H1 (cell line): ENCODE measurements at regions not wholly inside any gene's neighbourhood (a gene's known extent, or its start where the extent isn't known, plus 50 kb on each side); places are given as distances from the start of the nearest gene placed in this dataset.

Experiments
- CTCF ChIA-PET: fragments of 300-600 bp; sonication (Branson Sonifier 250); formaldehyde crosslinking; loops from one replicate; lab custom pipeline; 2021; ENCODE audit not compliant: partially characterized antibody; lab: Charles Lee
- POLR2A ChIA-PET: fragments of 300-600 bp; sonication (Branson Sonifier 250); formaldehyde crosslinking; loops from one replicate; lab custom pipeline; 2021; ENCODE audit warnings: inconsistent platforms; ENCODE audit not compliant: partially characterized antibody; lab: Charles Lee
- DNase-seq, 2 experiments: peaks; one replicate each; pipeline versions ENCODE4 v3.0.0 to v3.0.0-alpha.2; 2010 to 2022; ENCODE audit warnings: low spot score in 2 of 2, low read depth in 1 of 2, mixed read lengths in 1 of 2
- FAIRE-seq: peaks from 2 replicates; lab custom pipeline; 2011; peaks lifted over from hg19 to GRCh38; lab: Jason Lieb, UNC
- H2AFZ ChIP-seq: 2 replicates; pipeline ENCODE4 v1.8.1; 2012; ENCODE audit warnings: low read length, inconsistent platforms
- H2AK5ac ChIP-seq: 2 replicates; pipeline ENCODE4 v1.6.1; 2013; ENCODE audit warnings: low read depth, low read length
- H2BK120ac ChIP-seq: replicated peaks from 2 replicates; pipeline ENCODE3; 2013; ENCODE audit warnings: low read depth, low read length, inconsistent platforms
- H2BK12ac ChIP-seq: 2 replicates; pipeline ENCODE4 v1.6.1; 2013; ENCODE audit warnings: low read depth, low read length
- H2BK15ac ChIP-seq: 2 replicates; pipeline ENCODE4 v1.6.1; 2013; ENCODE audit warnings: low read length
- H2BK20ac ChIP-seq: 2 replicates; pipeline ENCODE4 v1.6.1; 2013; ENCODE audit warnings: low read length
- H2BK5ac ChIP-seq: 2 replicates; pipeline ENCODE4 v1.6.1; 2013; ENCODE audit warnings: low read depth, low read length
- H3K14ac ChIP-seq: 2 replicates; pipeline ENCODE4 v1.6.1; 2013; ENCODE audit warnings: inconsistent platforms; ENCODE audit not compliant: insufficient read length
- H3K18ac ChIP-seq: 2 replicates; pipeline ENCODE4 v1.6.1; 2013; ENCODE audit warnings: low read length; ENCODE audit errors: extremely low read depth
- H3K23ac ChIP-seq: 2 replicates; pipeline ENCODE4 v1.6.1; 2013; ENCODE audit warnings: inconsistent platforms; ENCODE audit not compliant: insufficient read length
- H3K23me2 ChIP-seq: 2 replicates; pipeline ENCODE4 v1.6.1; 2013; ENCODE audit warnings: low read depth, low read length
- H3K27ac ChIP-seq: 2 replicates; pipeline ENCODE4 v1.6.1; 2011; ENCODE audit warnings: low read depth, low read length, inconsistent platforms
- H3K27me3 ChIP-seq, 4 experiments: replicated peaks in 1 of 4; 1 replicate in 1 of 4; 2 replicates in 3 of 4; pipeline versions ENCODE4 v1.6.1 to v1.8.1; 2011 to 2013; ENCODE audit warnings: low read length in 3 of 4, mild to moderate bottlenecking in 3 of 4, inconsistent platforms in 2 of 4, mixed read lengths in 2 of 4, moderate library complexity in 1 of 4; ENCODE audit not compliant: control insufficient read depth in 3 of 4, insufficient read depth in 3 of 4; ENCODE audit errors: extremely low read depth in 1 of 4
- H3K36me3 ChIP-seq, 4 experiments: 2 replicates each; pipeline versions ENCODE4 v1.6.1 to v1.8.1; 2011 to 2013; ENCODE audit warnings: mild to moderate bottlenecking in 4 of 4, low read length in 3 of 4, moderate library complexity in 2 of 4, control low read depth in 1 of 4, inconsistent platforms in 1 of 4; ENCODE audit not compliant: insufficient read depth in 4 of 4, control insufficient read depth in 2 of 4
- H3K4ac ChIP-seq: replicated peaks from 2 replicates; pipeline ENCODE3; 2013; ENCODE audit warnings: low read length, low read depth, mixed read lengths, inconsistent platforms; ENCODE audit not compliant: insufficient read length
- H3K4me1 ChIP-seq, 4 experiments: replicated peaks in 1 of 4; 1 replicate in 1 of 4; 2 replicates in 3 of 4; pipeline versions ENCODE4 v1.6.1 to v1.8.1; 2011 to 2013; ENCODE audit warnings: low read length in 3 of 4, inconsistent platforms in 2 of 4, mixed read lengths in 1 of 4; ENCODE audit not compliant: insufficient read depth in 4 of 4, control insufficient read depth in 3 of 4
- H3K4me2 ChIP-seq, 2 experiments: 2 replicates each; pipeline versions ENCODE4 v1.6.1 to v1.8.1; 2011 to 2013; ENCODE audit warnings: low read depth in 2 of 2, low read length in 2 of 2, control low read depth in 1 of 2, inconsistent platforms in 1 of 2, mild to moderate bottlenecking in 1 of 2; ENCODE audit not compliant: insufficient read depth in 1 of 2
- H3K4me3 ChIP-seq, 4 experiments: fragments of 200-600, 300-600 bp in 1 of 4; sonication (generic), shearing (Covaris generic), sonication (Bioruptor Twin) in 1 of 4; 2 replicates each; pipeline versions ENCODE4 v1.5.1 to v1.8.1; 2011 to 2016; ENCODE audit warnings: low read length in 4 of 4, low read depth in 3 of 4, control low read depth in 2 of 4, inconsistent platforms in 2 of 4, mild to moderate bottlenecking in 2 of 4, mixed read lengths in 1 of 4, moderate library complexity in 1 of 4; ENCODE audit not compliant: insufficient read depth in 2 of 4; ENCODE audit errors: extremely low read depth in 1 of 4
- H3K56ac ChIP-seq: replicated peaks from 2 replicates; pipeline ENCODE3; 2013; ENCODE audit warnings: low read depth, mild to moderate bottlenecking, mixed read lengths, low read length, inconsistent platforms; ENCODE audit not compliant: insufficient read length
- H3K79me1 ChIP-seq: 2 replicates; pipeline ENCODE4 v1.6.1; 2013; ENCODE audit warnings: low read depth, low read length, control low read depth
- H3K79me2 ChIP-seq, 2 experiments: 2 replicates each; pipeline versions ENCODE4 v1.6.1 to v1.8.1; 2012 to 2013; ENCODE audit warnings: low read length in 2 of 2, mild to moderate bottlenecking in 2 of 2, inconsistent platforms in 1 of 2; ENCODE audit not compliant: insufficient read depth in 2 of 2, control insufficient read depth in 1 of 2
- H3K9ac ChIP-seq, 4 experiments: replicated peaks in 1 of 4; 1 replicate in 1 of 4; 2 replicates in 3 of 4; pipeline versions ENCODE4 v1.6.1 to v1.8.1; 2011 to 2013; ENCODE audit warnings: low read depth in 3 of 4, low read length in 3 of 4, control low read depth in 2 of 4, mild to moderate bottlenecking in 2 of 4, moderate library complexity in 2 of 4, inconsistent platforms in 1 of 4; ENCODE audit errors: extremely low read depth in 1 of 4
- H3K9me3 ChIP-seq, 2 experiments: 2 replicates each; pipeline versions ENCODE4 v1.6.1 to v1.8.1; 2012 to 2013; ENCODE audit warnings: mild to moderate bottlenecking in 2 of 2, moderate library complexity in 2 of 2, control low read depth in 1 of 2, inconsistent platforms in 1 of 2, low read depth in 1 of 2, low read length in 1 of 2, mixed read lengths in 1 of 2; ENCODE audit not compliant: insufficient read depth in 2 of 2
- H4K20me1 ChIP-seq, 2 experiments: replicated peaks in 1 of 2; 2 replicates each; pipeline versions ENCODE3 to v1.8.1; 2011 to 2013; ENCODE audit warnings: inconsistent platforms in 2 of 2, low read length in 2 of 2, mild to moderate bottlenecking in 1 of 2; ENCODE audit not compliant: insufficient read depth in 2 of 2, control insufficient read depth in 1 of 2
- H4K5ac ChIP-seq: 2 replicates; pipeline ENCODE4 v1.6.1; 2013; ENCODE audit warnings: low read length, low read depth, mixed read lengths, inconsistent platforms; ENCODE audit not compliant: insufficient read length
- H4K8ac ChIP-seq: 2 replicates; pipeline ENCODE4 v1.8.0; 2013; ENCODE audit warnings: mild to moderate bottlenecking, moderate library complexity, low read length, inconsistent platforms; ENCODE audit not compliant: insufficient read depth; ENCODE audit errors: extremely low read depth
- H4K91ac ChIP-seq: replicated peaks from 2 replicates; pipeline ENCODE3; 2013; ENCODE audit warnings: low read length, mixed read lengths, inconsistent platforms; ENCODE audit not compliant: insufficient read length
- CBX5 ChIP-seq: fragments of 300-800, 300-1000 bp; sonication (generic); IDR thresholded peaks from 2 replicates; pipeline ENCODE4 v1.7.1; 2016; ENCODE audit warnings: antibody characterized with exemption, low read length, low read depth
- CHD1 ChIP-seq: IDR thresholded peaks from 2 replicates; pipeline ENCODE4 v1.6.1; 2012; ENCODE audit warnings: low read depth, low read length, improper control_type of control experiment
- HDAC2 ChIP-seq, 2 experiments: fragments of 300-600 bp in 1 of 2; sonication (generic) in 1 of 2; IDR thresholded peaks; 2 replicates each; pipeline ENCODE4 v1.6.1; 2011 to 2012; ENCODE audit warnings: low read depth in 2 of 2, low read length in 2 of 2, mild to moderate bottlenecking in 2 of 2, moderate library complexity in 2 of 2, borderline replicate concordance in 1 of 2, inconsistent platforms in 1 of 2
- NANOG ChIP-seq: IDR thresholded peaks from 2 replicates; pipeline ENCODE4 v1.6.1; 2011; ENCODE audit warnings: low read length, low read depth, mild to moderate bottlenecking, inconsistent platforms; ENCODE audit not compliant: insufficient read depth, poor library complexity, severe bottlenecking
- POLR2AphosphoS5 ChIP-seq: IDR thresholded peaks from 2 replicates; pipeline ENCODE4 v1.6.1; 2011; ENCODE audit warnings: low read depth, low read length
- POU5F1 ChIP-seq: IDR thresholded peaks from 2 replicates; pipeline ENCODE4 v1.6.1; 2011; ENCODE audit warnings: low read depth, mild to moderate bottlenecking, low read length, moderate library complexity
- SP2 ChIP-seq: IDR thresholded peaks from 2 replicates; pipeline ENCODE4 v1.6.1; 2012; ENCODE audit warnings: mild to moderate bottlenecking, low read length, inconsistent platforms
- SP4 ChIP-seq: IDR thresholded peaks from 2 replicates; pipeline ENCODE4 v1.6.1; 2012; ENCODE audit warnings: low read length, inconsistent platforms
- TAF1 ChIP-seq: IDR thresholded peaks from 2 replicates; pipeline ENCODE4 v1.6.1; 2011; ENCODE audit warnings: mild to moderate bottlenecking, low read depth, low read length
- ZNF274 ChIP-seq: IDR thresholded peaks from 2 replicates; pipeline ENCODE4 v1.7.0; 2012; ENCODE audit warnings: low read length, borderline replicate concordance; ENCODE audit errors: extremely low read depth
- WGBS, 2 experiments: shearing (Covaris generic) in 1 of 2; methylation state at CpG; one replicate each; pipeline versions ENCODE4 v1.1.6 to v1.1.7; 2013 to 2015; ENCODE audit warnings: low lambda C conversion rate in 2 of 2, mixed read lengths in 2 of 2, inconsistent platforms in 1 of 2, low coverage in 1 of 2, missing lambda C conversion rate in 1 of 2; ENCODE audit not compliant: insufficient replicate concordance in 2 of 2, insufficient coverage in 1 of 2, insufficient read length in 1 of 2; ENCODE audit errors: extremely low coverage in 1 of 2, missing lambda C conversion rate in 1 of 2; 5-methylcytosine and 5-hydroxymethylcytosine counted together
- TF ChIP-seq, protein P1 (sequence below), 3 experiments: IDR thresholded peaks; 1 replicate in 2 of 3; 2 replicates in 1 of 3; pipeline versions ENCODE4 v1.5.1 to v1.6.1; 2011; ENCODE audit warnings: low read length in 3 of 3, mild to moderate bottlenecking in 3 of 3, inconsistent platforms in 2 of 3, low read depth in 1 of 3, moderate library complexity in 1 of 3; ENCODE audit not compliant: insufficient read depth in 1 of 3; ENCODE audit errors: control extremely low read depth in 1 of 3

DNA sequence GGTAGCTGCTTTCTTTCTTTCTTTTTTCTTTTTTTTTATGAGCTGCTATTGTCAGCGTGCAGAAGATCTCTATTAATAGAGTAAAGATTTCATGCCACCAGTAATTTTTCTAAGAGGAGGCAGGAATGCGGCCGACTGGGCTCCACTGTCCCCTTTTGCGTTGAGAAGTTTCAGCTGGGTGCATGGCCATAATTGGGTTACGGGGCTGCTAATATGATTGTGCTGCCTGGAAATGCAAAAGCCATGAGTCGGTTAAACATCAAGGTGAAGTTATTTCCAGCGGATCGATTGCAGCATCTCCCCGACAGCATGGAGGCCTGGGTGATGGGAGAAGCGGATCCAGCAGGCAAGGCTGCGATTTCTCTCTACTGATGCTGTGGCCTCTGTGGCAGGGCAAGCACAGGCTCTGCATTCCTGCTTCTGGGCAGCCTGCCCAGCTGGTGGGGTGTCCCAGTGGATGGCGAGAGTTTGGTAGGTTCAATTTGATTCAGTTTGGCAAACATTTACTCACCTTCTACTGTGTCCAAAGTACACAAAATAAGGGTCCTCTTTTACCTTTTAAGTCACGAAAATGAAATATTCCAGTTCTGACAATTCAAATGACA lies 54.4 kb upstream of the PRMT8 start:
- Histone ChIP-seq H3K4me1 (peaks cover 4 to 17% (median 9%) of the 10 kb centered on the region in 4 experiments), H2BK12ac (no peak overlapping the region), H2BK20ac (no peak overlapping the region), H4K5ac (no peak overlapping the region), H4K8ac (no peak overlapping the region), H3K4me3 (no peak overlapping the region), H3K9me3 (no peaks in the 10 kb centered on the region), H3K14ac (no peak overlapping the region), H2AK5ac (no peak overlapping the region), H3K79me2 (no peaks in the 10 kb centered on the region), H2BK5ac (no peak overlapping the region), H2AFZ (no peak overlapping the region), H4K20me1 (no peaks in the 10 kb centered on the region), H4K91ac (no peak overlapping the region), H2BK15ac (no peak overlapping the region), H3K4ac (no peak overlapping the region), H3K56ac (no peak overlapping the region), H3K9ac (no peak overlapping the region), H3K36me3 (no peaks in the 10 kb centered on the region), H3K23ac (no peak overlapping the region), H3K23me2 (0 out of 2 replicates have a peak, but pooled peaks cover 2% of the 10 kb centered on the region), H3K27me3 (no peaks in the 10 kb centered on the region), H3K79me1 (no peaks in the 10 kb centered on the region), H2BK120ac (no peak overlapping the region), H3K18ac (no peak overlapping the region), H3K27ac (no peak overlapping the region), H3K4me2 (no peak overlapping the region)
- WGBS, 2 experiments = 94% methylated on average over 13 of the region's 13 CpGs; no CpG with 5 or more reads in 1 of the 2 experiments
- FAIRE-seq (no peak), DNase-seq (no peak)
- ChIA-PET CTCF (interaction anchor here (1.1 to 2.7 kb wide), 4 partner anchors 16 to 136 kb away, joined by 3 to 12 read pairs (median 7); no protein-coding TSS in a partner anchor), POLR2A (interaction anchor here (0.8 kb wide), 1 partner anchor 68 kb away, joined by 3 read pairs; no protein-coding TSS in a partner anchor)
- TF ChIP-seq ZNF274 (no peak), NANOG (no peak), POLR2AphosphoS5 (no peak), SP4 (no peak), CBX5 (no peak), HDAC2 (IDR thresholded peaks at IDR 0.05; ENCODE audit: borderline replicate concordance in 1 of 2, low read depth in 2 of 2, low read length in 2 of 2) (no peak), POU5F1 (no peak), TAF1 (no peak), CHD1 (no peak), SP2 (no peak)
- TF ChIP-seq, protein P1, sequence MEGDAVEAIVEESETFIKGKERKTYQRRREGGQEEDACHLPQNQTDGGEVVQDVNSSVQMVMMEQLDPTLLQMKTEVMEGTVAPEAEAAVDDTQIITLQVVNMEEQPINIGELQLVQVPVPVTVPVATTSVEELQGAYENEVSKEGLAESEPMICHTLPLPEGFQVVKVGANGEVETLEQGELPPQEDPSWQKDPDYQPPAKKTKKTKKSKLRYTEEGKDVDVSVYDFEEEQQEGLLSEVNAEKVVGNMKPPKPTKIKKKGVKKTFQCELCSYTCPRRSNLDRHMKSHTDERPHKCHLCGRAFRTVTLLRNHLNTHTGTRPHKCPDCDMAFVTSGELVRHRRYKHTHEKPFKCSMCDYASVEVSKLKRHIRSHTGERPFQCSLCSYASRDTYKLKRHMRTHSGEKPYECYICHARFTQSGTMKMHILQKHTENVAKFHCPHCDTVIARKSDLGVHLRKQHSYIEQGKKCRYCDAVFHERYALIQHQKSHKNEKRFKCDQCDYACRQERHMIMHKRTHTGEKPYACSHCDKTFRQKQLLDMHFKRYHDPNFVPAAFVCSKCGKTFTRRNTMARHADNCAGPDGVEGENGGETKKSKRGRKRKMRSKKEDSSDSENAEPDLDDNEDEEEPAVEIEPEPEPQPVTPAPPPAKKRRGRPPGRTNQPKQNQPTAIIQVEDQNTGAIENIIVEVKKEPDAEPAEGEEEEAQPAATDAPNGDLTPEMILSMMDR (IDR thresholded peaks at IDR 0.05; ENCODE audit: control extremely low read depth in 1 of 3, insufficient read depth in 1 of 3, low read depth in 1 of 3, low read length in 3 of 3) = no peak
